Fibroblast of skin of right quadriceps (primary cell): ENCODE measurements at regions not wholly inside any gene's neighbourhood (a gene's known extent, or its start where the extent isn't known, plus 50 kb on each side); places are given as distances from the start of the nearest gene placed in this dataset.

ENCODE experiments used
- DNase-seq: peaks from one replicate; pipeline ENCODE4 v3.0.0-alpha.2; 2013

DNA sequence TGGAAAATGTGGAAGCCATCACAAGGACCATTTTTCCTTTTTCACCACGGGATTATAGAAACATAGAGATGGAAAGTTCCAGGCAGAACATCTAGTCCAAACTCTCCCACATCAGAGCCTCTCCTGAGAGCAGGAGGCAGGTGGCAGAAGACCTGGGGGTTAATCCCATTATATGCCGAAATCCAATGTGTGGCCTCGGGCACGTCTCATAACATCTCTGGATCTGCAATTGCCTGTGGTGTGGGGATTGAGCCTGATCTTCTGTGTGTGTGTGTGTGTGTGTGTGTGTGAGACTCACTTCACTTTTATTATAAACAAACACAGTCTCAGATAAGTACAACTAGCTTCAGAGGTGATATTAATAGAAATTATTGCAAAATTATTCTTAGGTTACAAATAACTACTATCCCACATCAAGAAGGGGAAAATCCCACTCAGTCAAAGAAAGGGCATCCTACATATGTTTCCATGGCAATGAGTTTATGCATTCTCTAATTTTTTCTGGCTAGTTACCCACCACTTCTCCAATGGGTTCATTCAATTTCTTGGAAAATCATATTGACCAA, 199.1 kb downstream of the FOXL1 start:
- no peak for DNase-seq

DNA sequence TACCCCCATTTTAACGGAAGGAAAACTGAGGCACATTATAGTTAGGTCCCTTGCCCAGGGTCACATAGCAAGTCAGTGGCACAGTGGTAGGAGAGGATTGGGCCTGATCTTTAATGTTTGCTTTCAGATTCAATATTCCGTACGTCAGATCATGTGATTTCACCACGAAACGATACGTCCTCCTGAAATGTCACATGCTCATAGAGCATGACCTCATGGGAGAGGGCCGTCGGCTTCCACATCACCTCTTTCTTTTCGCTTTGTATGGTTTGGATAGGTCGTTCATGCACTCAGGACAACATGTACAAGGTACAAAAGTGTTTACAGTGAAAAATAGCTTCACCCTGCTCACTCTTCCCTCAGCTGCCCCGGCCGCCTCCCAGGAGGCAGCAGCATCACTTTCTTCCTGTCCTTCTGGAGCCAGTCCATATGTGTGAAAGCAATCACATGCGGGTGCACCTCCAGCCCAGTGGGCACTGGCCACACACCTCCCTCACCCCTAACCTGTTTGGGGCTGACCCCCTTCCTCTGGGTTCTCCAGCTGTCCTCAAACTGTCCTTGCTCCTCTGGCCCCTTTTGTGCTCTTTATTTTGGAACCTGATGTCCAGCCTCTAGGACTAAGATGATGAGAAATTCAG, 199.9 kb downstream of the FOXL1 start:
- DNase-seq: no peak

DNA sequence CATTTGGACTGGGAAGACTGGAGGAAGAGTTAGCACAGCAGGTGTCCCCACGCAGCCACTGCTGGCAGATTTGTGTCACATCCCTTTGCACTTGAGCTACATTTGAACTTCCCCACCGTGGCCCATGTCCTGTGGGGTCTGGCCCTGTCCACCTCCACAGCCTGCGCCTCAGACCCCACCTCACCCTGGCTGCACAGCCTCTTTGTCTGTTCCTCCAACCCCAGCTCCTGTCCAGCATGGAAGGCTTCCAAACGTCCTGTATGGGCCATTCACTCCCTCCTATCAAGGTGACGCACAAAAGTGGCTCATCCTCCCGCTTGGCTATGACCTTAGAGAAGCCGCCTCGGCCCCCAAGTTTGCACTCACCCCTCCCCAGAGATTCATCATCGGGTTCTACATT, 200.6 kb downstream of the FOXL1 start:
- DNase-seq: no peak

DNA sequence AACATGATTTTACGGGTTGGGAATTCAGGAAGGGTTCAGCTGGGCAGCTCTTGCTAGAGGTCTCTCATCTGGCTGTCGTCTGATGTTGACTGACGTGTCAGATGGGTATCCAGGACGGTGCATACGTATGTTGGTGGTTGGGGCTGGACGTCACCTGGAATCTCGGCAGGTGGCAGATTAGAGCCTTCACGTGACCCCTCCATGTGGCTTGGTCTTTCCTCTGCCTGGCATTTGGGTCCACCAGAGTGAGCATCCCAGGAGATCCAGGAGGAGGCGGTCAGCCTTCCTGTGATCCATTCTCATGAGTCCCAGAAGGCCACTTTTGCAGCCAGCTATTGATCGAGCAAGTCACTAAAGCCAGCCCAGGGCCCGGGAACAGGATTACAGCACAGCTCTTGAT, 202.7 kb downstream of the FOXL1 start:
- DNase-seq: no peak

DNA sequence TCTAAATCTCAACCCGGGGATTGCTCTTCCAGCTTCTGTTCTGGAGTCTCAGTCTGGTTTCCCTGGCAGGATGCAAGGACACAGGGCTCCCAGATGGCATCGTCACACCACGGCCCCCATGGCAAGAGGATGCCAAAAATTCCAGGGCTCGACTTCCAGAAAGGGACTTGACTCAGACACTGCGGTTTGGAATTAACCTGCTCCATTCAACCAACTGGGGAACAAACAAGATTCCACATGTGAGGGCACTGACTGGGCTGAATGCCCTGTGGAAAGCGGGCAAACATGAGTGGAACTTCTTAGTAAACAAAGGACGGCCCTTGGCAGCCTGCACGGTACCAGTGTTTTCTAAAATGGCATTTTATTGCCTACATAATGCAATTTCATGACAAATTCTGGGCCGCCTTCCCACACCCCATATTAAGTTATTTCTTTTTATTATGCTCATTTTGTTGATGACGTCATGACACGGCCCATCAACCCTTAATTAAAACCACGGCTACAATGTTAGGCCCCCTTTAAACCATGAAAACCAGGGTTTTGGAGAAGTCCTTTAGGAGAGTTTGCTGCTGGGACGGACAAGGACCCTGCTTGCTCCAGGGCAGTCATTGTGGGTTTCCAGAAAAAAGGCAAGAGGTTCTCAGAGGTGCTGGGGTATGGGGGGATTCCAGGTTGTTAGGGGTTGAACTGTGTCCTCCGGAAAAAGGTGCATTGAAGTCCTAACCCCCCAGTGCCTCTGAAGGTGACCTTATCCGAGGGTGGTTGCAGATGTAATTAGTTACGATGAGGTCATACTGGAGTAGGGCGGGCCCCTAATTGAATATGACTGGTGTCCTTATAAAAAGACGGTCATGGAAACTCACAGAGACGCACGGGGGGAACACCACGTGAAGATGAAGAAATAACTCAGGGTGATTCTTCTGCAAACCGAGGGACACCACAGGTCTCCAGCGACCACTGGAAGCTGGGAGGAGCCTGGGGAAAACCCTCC, 205.6 kb downstream of the FOXL1 start:
- peak; percentile 22 for DNase-seq

DNA sequence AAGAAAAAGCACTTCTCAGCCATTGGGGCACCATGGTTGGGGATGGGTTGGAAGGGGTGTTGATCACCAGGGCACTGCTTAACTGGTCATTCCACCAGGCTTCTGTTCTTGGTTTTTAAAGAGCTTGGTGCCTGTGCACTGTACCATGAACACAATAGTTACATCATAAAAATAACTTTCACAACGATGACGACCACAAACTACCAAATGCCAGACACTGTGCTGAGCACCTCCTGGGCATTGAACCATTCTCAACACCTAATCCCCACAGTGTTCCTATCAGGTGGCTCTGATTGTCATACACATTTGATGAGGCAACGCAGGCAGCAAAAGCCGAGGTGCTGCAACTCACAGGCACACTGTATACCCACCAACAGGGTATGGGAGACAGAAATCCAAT, 208.0 kb downstream of the FOXL1 start:
- no peak for DNase-seq

DNA sequence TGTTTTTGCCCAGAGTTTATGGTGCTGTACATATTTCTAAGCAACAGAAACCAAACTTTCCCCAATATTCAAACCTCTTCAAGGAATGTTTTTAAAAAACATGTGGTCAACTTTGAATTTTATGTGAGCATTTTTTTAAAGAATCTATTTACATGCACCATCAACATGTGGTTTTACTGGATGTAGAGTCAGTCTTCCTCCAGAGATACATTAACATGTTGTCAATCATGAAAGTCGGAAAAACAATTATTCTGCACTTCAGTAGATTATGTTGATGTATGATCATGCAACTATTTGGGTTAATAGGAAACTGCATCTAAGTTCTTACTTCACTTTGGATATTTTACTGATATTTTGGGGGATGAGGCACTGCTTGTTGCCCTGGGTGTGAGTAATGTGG, 208.6 kb downstream of the FOXL1 start:
- no peak for DNase-seq

DNA sequence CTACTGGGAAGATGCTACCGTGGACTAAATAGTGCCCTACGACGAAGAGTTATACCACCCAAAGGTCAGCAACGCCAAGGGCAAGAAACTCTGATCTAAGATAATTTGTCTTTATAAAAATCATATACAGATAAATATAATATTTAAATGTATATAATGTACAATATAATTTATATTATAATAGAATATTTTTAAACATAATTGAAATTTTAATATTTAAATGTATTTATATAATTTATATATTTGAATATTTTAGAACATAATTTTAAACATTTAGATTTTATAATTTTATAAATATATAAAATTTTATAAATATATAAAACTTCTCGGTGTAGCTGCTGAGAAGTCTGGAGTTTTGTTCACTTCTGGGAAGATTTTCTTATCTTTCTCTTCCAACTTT, 209.2 kb downstream of the FOXL1 start:
- DNase-seq: no peak

DNA sequence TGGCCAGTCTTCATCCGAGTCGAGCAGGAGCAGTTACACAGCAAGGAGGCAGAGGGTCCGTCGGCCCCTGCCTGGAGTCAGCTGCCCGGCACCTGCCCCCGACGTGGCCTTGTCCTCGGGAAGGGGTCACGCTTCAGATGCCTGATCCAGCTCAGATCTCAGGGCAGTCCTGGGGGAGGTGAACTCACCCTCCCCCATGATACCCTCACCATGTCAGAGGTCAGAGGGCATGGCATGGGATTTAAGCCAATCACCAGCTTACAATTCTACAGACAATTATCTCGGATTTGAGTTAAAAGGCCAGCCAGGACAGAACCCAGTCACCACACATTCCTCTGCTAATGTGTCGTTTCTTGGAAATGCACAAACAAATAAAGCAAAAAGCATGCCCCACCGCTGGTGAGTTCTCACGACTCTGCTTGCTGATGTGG, 211.3 kb downstream of the FOXL1 start:
- peak; percentile 47 for DNase-seq

DNA sequence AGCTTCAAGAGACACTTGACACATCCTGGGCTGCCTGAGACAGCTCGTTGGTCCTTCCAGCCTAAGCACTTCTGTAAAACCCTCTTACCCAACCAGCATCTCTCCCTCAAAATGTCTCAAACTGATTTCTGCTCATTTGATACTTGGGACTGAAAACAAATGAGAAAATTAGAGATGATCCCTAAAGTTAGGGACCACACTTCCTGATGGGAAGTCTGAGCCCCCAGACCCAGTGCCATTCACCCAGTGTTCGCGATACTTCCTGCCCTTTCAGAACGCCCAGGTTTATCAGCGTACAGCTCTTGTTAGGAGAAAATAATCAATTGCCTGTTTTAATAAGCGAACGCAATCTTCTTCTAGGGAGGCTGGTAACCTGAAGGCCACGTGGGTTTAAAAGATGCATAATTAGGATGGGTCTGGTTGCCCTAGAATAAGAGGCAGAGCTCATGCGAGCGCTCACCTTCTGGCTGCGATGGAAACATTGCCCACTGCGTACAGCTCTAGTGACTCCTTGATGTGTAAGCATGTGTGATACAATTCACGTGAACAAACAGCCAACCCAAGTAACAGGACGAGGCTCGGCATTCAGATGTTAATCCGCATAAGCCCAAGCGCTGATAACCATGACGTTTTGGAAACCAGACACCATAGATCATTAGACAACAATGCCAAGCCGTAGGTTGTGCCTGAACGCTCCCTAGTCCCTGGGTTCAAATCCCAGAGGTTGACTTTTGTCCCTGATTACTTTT, 213.1 kb downstream of the FOXL1 start:
- DNase-seq: no peak

DNA sequence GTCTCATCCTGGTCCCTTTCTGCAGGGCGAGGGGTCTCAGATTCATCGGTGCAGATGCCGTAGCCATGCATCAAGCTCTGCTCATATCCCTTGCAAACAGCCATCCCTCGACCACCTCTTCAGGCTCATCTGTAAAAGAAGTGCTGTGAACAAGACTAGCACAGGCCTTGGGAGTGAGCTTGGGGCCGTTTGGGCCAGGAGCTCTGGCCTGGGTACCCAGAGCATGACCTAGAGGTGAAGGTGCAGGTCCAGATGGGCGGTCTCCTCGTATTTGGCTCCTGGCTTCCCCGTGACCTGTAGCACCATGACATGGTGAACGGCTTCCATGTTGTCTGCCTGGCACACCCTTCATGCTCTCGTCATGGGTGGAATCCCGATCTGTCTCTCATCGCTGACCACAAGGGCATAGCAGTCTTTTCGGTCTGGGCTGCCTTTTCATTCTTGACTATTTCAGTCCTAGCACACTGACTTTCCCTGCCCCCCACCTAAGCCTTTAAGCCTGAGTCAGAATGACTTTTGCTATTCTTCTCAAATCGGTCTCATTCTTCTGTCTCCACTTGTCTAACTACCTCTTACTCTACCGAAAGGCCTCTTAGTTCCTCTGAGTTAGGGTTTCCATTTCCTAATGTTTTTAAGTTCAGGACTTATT, 216.0 kb downstream of the FOXL1 start:
- no peak for DNase-seq

DNA sequence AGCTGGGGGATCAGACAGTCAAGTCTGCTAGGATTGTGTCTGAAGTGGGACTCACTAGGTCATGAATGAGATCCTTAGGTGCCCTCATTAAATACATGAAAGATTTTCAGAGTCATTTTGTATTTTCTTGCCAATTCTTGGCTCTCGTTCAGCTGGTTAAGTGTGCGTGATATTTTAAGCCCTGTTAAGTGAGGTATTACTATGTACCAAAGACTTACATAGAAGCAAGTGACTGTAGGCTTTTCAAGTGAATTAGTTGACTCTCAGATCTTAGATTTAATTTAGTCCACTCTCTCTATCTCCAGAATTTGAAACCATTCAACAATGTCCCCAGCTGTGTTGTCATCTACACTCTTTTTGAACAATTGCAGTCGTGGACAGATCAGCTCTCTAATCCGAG, 219.4 kb downstream of the FOXL1 start:
- DNase-seq: no peak

DNA sequence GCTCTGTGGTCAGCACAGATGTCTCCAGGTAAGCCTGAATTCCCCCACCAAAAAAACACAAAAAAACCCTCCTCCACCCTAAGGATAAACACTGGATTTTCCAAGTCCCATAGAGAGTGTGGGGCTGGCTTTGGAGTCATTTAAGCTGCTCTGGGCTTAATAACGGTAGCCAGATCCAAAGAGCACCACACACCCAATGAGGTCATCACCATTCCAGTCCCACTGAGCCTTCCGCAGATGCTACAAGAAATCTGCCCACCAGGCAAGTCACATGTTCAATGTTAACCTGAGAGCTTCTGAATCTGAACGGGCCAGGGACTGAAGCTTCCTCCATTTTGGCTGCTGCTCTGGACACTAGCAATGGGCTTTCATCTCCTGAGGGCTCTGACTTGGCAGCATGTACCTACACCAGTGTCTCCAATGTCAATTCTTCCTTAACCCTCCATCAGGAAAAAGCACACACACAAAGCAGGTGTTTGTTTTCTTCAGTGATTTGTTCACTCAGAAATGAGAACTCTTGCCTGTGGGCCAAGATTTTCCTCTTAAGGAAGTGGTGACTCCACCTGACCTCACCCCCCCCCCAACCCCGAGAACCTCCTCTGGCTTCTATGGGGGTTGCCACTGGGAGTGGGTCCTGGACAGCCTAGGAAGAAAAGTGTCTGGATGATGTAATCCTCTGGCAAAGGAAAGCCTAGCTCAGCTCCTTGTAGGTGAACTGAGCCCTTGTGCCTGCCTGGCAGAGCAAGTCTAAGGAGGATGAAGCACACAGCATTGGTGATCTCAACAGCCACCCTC, 220.1 kb downstream of the FOXL1 start:
- DNase-seq: no peak

DNA sequence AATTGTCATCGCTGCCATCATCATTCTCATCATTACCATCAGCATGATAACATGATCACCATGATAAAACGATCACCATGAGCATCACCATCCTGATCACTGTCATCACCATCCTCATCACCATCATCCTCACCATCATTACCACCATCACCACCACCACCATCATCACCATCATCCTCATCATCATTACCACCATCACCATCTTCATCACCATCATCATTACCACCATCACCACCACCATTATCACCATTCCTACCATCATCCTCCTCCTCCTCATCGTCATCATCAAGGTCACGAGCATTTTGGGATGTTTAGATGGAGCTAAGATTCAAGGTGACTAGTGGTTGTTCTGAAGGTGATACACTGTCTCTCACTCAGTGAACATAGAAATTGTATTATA, 221.0 kb downstream of the FOXL1 start:
- DNase-seq: no peak

DNA sequence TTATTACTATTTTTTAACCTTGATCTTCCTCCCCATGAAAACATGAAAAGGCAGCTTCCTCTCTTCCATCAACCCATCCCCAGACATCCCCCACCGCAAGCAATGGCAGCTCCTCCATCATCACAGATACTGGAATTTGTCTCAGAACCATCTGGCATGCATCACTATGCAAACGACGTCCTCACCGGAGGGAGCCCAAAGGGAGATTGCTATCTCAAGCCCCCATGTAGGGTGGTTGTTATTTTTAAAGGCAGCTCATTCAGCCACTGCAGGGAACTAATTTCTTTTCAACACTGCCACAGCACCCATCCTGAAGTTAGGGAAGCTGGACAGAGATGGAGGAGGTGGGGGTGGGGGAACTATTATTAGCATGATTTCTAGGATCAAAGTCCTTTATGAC, 222.5 kb downstream of the FOXL1 start:
- no peak for DNase-seq

DNA sequence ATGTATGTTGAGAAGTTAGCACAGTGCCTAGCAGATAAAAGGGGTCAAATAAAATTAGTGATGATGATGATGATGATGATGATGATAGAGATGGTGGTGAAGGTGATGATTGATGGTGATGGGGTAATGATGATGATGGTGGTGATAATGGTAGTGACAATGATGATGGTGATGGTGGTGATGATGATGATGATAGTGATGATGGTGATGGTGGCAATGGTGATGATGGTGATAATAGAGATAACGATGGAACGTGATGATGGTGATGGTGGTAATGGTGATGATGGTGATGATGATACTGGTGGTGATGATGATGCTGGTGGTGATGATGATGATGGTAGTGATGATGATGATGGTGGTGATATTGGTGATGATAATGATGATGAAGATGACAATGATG, 223.7 kb downstream of the FOXL1 start:
- no peak for DNase-seq

DNA sequence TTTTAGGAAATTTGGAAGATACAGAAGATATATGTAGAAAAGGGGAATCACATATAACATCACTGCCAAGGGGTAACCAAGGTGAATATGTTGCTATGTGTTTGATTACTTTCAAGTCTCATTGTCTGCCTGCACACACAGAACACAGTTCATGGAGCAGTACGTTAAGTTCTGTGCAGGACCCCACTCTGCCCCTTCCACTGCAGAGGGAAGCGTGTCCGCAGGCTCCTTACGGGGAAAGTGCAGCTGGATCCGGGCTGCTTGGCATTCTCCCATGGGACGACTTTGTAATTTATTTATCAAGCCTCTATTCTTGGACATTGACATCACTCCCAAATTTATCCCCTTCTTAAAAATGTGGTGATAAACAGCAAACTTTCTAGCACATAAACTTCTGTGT, 226.8 kb downstream of the FOXL1 start:
- DNase-seq: no peak

DNA sequence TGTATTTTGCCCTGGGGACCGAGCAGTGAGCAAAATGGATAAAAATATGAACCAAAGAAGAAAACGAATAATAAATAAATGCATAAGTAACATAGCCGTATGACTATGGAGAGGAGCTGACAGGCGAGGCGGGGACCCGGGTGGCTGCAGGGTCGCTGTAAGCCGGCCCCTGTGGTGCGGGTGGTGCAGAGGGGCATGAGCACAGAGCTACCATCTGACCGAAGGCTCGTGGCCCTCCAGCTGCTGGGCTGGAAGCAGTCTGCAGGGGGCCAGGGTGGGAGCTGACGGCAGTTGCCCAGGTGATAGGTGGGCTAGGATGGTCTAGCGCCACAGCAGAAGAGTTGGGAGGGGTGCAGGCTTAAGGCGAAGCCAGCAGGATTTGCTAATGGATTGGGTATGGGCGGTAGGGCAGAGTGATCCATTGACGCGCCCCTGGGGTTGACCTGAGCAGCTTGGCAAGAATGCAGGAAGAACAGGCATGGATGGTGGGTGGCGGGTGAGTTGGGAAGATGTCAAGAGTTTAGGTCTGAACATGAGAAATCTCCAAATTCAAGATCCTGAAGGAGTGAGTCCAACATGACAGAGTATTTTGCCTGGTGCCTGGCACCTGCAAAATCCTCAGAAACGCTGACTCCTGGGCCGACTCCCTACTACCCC, 228.0 kb downstream of the FOXL1 start:
- no peak for DNase-seq

DNA sequence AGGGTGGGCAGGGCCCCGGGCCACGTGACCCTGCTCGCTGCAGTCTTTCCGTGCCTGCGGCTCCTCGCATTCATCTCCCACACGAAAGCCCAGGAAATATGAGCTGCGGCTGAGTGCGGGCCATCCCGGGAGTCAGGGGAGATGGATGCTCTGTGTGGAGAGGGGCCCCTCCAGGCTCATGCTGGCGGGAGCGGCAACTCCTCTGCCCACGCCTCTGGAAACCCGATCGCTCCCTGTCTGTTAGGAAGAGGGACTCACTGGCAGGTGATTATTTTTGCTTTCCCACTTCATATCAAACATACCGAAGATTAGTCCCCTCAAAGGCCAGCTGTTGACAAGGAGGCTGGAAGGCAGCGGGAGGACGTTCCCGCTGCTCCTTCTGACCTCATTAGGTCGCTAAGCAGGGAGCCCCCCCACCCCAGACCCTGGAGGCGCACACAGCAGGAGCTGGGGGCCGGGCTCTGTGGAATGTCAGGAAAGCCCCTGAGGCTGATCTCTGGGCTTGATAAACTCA, 228.5 kb downstream of the FOXL1 start:
- no peak for DNase-seq

DNA sequence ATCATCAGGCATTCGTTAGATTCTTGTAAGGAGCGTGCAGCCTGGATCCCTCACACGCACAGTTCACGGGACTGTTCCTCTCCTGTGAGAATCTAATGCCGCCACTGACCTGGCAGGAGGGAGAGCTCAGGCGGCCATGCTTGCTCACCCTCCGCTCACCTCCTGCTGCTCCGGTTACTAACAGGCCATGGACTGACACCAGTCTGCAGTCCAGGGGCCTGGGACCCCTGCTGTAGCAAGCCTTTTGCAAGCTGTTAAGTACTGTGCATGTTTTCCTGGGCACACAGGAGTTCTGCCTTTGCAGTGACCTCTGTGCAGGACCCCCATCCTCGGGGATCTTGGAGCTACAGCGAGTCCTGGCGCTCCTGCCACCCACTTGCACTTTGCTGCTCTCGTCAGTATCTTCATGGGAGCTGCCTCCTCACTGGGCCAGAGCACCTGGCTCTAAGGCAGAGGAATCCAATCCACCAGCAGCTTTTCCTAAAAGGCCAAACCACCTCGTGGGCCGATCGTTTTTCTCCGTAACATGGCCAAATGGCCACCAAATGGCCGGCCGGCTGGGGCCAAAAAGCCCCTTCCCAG, 230.6 kb downstream of the FOXL1 start:
- no peak for DNase-seq
